DMS153 treated with DMSO at 0.1 percent for 48 hours (cell line): ENCODE measurements at regions not wholly inside any gene's neighbourhood (a gene's known extent, or its start where the extent isn't known, plus 50 kb on each side); places are given as distances from the start of the nearest gene placed in this dataset.

ENCODE experiments used
- DNase-seq: peaks from one replicate; lab custom pipeline; 2025; ENCODE audit not compliant: unreplicated experiment; lab: John Stamatoyannopoulos, UW

- no peak for DNase-seq
Observed at GRCh38 chr11:115924744-115925567, 420.7 kb upstream of the CADM1 start.

- DNase-seq = no peak
Observed at GRCh38 chr11:115922876-115923275, 418.7 kb upstream of the CADM1 start.

GRCh38 chr11:115921986-115922385, 417.8 kb upstream of the CADM1 start:
- no peak for DNase-seq

GRCh38 chr11:115921540-115921939, 417.3 kb upstream of the CADM1 start:
- no peak for DNase-seq

- peak; percentile 38 for DNase-seq
Observed at GRCh38 chr11:115920841-115921480, 416.7 kb upstream of the CADM1 start.

GRCh38 chr11:115920092-115920461, 415.9 kb upstream of the CADM1 start:
- no peak for DNase-seq

GRCh38 chr11:115919341-115920091, 415.3 kb upstream of the CADM1 start:
- DNase-seq = no peak

GRCh38 chr11:115918576-115918975, 414.4 kb upstream of the CADM1 start:
- DNase-seq = no peak

- DNase-seq = peak; percentile 45
Observed at GRCh38 chr11:115916608-115917007, 412.4 kb upstream of the CADM1 start.

- DNase-seq = peak; percentile 61
Observed at GRCh38 chr11:115912484-115912945, 408.3 kb upstream of the CADM1 start.

- DNase-seq = peak; percentile 64
Observed at GRCh38 chr11:115911613-115912346, 407.6 kb upstream of the CADM1 start.

- DNase-seq = no peak
Observed at GRCh38 chr11:115910379-115910778, 406.2 kb upstream of the CADM1 start.

GRCh38 chr11:115906171-115906570, 402.0 kb upstream of the CADM1 start:
- DNase-seq = no peak

- no peak for DNase-seq
Observed at GRCh38 chr11:115905341-115906000, 401.3 kb upstream of the CADM1 start.

GRCh38 chr11:115903179-115903578, 399.0 kb upstream of the CADM1 start:
- no peak for DNase-seq

GRCh38 chr11:115901069-115901468, 396.9 kb upstream of the CADM1 start:
- DNase-seq = no peak

- no peak for DNase-seq
Observed at GRCh38 chr11:115900111-115900510, 395.9 kb upstream of the CADM1 start.

GRCh38 chr11:115897707-115898106, 393.5 kb upstream of the CADM1 start:
- DNase-seq = no peak

GRCh38 chr11:115896084-115896483, 391.9 kb upstream of the CADM1 start:
- no peak for DNase-seq

GRCh38 chr11:115895594-115895993, 391.4 kb upstream of the CADM1 start:
- DNase-seq = no peak

GRCh38 chr11:115894176-115894575, 390.0 kb upstream of the CADM1 start:
- no peak for DNase-seq
